HepG2 (cell line): ENCODE measurements at regions not wholly inside any gene's neighbourhood (a gene's known extent, or its start where the extent isn't known, plus 50 kb on each side); places are given as distances from the start of the nearest gene placed in this dataset.

ENCODE experiments used
- ATAC-seq: fragments of 200-7000 bp; cut with Tn5 transposase; 3 replicates; pipeline ENCODE4 v1.9.1; 2020; ENCODE audit warnings: mild to moderate bottlenecking, moderate library complexity
- BruUV-seq: library from RNA; stranded (reverse); fragments of 400-500 nt; replicated peaks from 2 replicates; lab custom pipeline; 2021; lab: Mats Ljungman, UMichigan
- CTCF ChIA-PET: fragments of 300-600 bp; formaldehyde crosslinking; extraction: SDS; loops from one replicate; lab custom pipeline; 2021; ENCODE audit warnings: low total read pairs, inconsistent platforms, low intra/inter-chr PET ratio; lab: Yijun Ruan, JAX
- POLR2A ChIA-PET: fragments of 350-600 bp; sonication (Branson Sonifier 250); formaldehyde crosslinking; loops from one replicate; lab custom pipeline; 2020; ENCODE audit warnings: antibody characterized with exemption, inconsistent platforms; lab: Yijun Ruan, JAX
- DNase-seq: peaks from one replicate; pipeline ENCODE4 v3.0.0-alpha.2; 2015; ENCODE audit warnings: low spot score
- FAIRE-seq: peaks from 3 replicates; lab custom pipeline; 2011; peaks lifted over from hg19 to GRCh38; lab: Jason Lieb, UNC
- H2AFZ ChIP-seq: one replicate; pipeline ENCODE4 v1.6.1; 2011; ENCODE audit warnings: low read length, inconsistent platforms
- H3K27ac ChIP-seq: fragments of 300-600 bp; 3 replicates; pipeline ENCODE4 v1.8.0; 2011; ENCODE audit warnings: mixed run types, mild to moderate bottlenecking, mixed read lengths, low read length, inconsistent platforms; ENCODE audit not compliant: insufficient read depth; ENCODE audit errors: extremely low read length
- H3K27me3 ChIP-seq, 2 experiments: fragments of 200-600 bp in 1 of 2; 2 replicates in 1 of 2; 3 replicates in 1 of 2; pipeline versions ENCODE4 v1.6.0 to v1.8.0; 2011; ENCODE audit warnings: low read length in 2 of 2, mild to moderate bottlenecking in 2 of 2, moderate library complexity in 2 of 2, inconsistent platforms in 1 of 2; ENCODE audit not compliant: insufficient read depth in 2 of 2, control insufficient read depth in 1 of 2
- H3K36me3 ChIP-seq, 2 experiments: fragments of 200-600 bp in 1 of 2; replicated peaks in 1 of 2; 2 replicates in 1 of 2; 3 replicates in 1 of 2; pipeline versions ENCODE4 v1.5.1 to v1.8.0; 2011; ENCODE audit warnings: low read length in 2 of 2, inconsistent platforms in 1 of 2; ENCODE audit not compliant: insufficient read depth in 2 of 2, control insufficient read depth in 1 of 2
- H3K4me1 ChIP-seq: 2 replicates; pipeline ENCODE4 v1.5.1; 2012; ENCODE audit warnings: low read length, inconsistent platforms; ENCODE audit not compliant: insufficient read depth
- H3K4me2 ChIP-seq: 2 replicates; pipeline ENCODE4 v1.6.0; 2011; ENCODE audit warnings: low read depth, low read length, inconsistent platforms
- H3K4me3 ChIP-seq, 3 experiments: fragments of 200-600 bp in 1 of 3; sonication (generic), shearing (Covaris generic) in 1 of 3; replicated peaks in 1 of 3; 2 replicates each; pipeline ENCODE4 v1.5.1; 2011 to 2016; ENCODE audit warnings: low read length in 3 of 3, inconsistent platforms in 2 of 3, low read depth in 2 of 3, mild to moderate bottlenecking in 2 of 3, control low read depth in 1 of 3, mixed read lengths in 1 of 3; ENCODE audit not compliant: insufficient read depth in 1 of 3
- H3K79me2 ChIP-seq: one replicate; pipeline ENCODE4 v1.6.1; 2011; ENCODE audit warnings: low read length, inconsistent platforms; ENCODE audit not compliant: insufficient read depth
- H3K9ac ChIP-seq: 2 replicates; pipeline ENCODE4 v1.6.0; 2011; ENCODE audit warnings: mild to moderate bottlenecking, low read depth, low read length, inconsistent platforms; ENCODE audit not compliant: insufficient read depth
- H3K9me3 ChIP-seq: 2 replicates; pipeline ENCODE4 v1.5.1; 2012; ENCODE audit warnings: mild to moderate bottlenecking, low read length
- H4K20me1 ChIP-seq: 2 replicates; pipeline ENCODE4 v1.6.0; 2011; ENCODE audit warnings: inconsistent platforms, mild to moderate bottlenecking, low read length, moderate library complexity; ENCODE audit not compliant: insufficient read depth
- BRD4 ChIP-seq: sonication (generic); formaldehyde crosslinking; IDR thresholded peaks from 2 replicates; pipeline ENCODE4 v1.4.0; 2020; ENCODE audit warnings: missing genetic modification reagents
- ISL2 ChIP-seq: sonication (generic); formaldehyde crosslinking; IDR thresholded peaks from 2 replicates; pipeline ENCODE4 v1.5.0; 2020; ENCODE audit warnings: missing genetic modification reagents
- MZF1 ChIP-seq: sonication (generic); formaldehyde crosslinking; IDR thresholded peaks from 2 replicates; pipeline ENCODE4 v1.8.1; 2023; ENCODE audit warnings: mild to moderate bottlenecking, missing genetic modification reagents, borderline replicate concordance
- NFIB ChIP-seq: sonication (generic); formaldehyde crosslinking; IDR thresholded peaks from 2 replicates; pipeline ENCODE4 v1.9.0; 2021; ENCODE audit warnings: missing genetic modification reagents, mild to moderate bottlenecking, borderline replicate concordance
- ZBTB7B ChIP-seq: sonication (generic); formaldehyde crosslinking; IDR thresholded peaks from 2 replicates; pipeline ENCODE4 v1.4.0; 2020; ENCODE audit warnings: missing genetic modification reagents
- ZNF136 ChIP-seq: sonication (generic); formaldehyde crosslinking; IDR thresholded peaks from 2 replicates; pipeline ENCODE4 v1.8.1; 2022; ENCODE audit warnings: low read depth, mild to moderate bottlenecking, moderate library complexity, missing genetic modification reagents
- ZNF24 ChIP-seq: fragments of 450-650 bp; IDR thresholded peaks from 2 replicates; pipeline ENCODE4 v1.6.1; 2017; ENCODE audit warnings: antibody characterized with exemption, mild to moderate bottlenecking
- ZNF460 ChIP-seq: sonication (generic); formaldehyde crosslinking; IDR thresholded peaks from 2 replicates; pipeline ENCODE4 v1.5.1; 2020; ENCODE audit warnings: missing genetic modification reagents, mild to moderate bottlenecking, borderline replicate concordance
- ZNF878 ChIP-seq: sonication (generic); formaldehyde crosslinking; IDR thresholded peaks from 2 replicates; pipeline ENCODE4 v1.8.1; 2023; ENCODE audit warnings: mild to moderate bottlenecking, missing genetic modification reagents, moderate library complexity
- WGBS: methylation state at CpG from one replicate; pipeline ENCODE4 v1.1.6; 2017; ENCODE audit warnings: low lambda C conversion rate; 5-methylcytosine and 5-hydroxymethylcytosine counted together
- in situ Hi-C: cut with HindIII; loops from 2 replicates; pipeline ENCODE4 v1.10.0; 2017; ENCODE audit warnings: low pct_unique_long_range_greater_than_20kb; ENCODE audit not compliant: extremely low pct_ligation_motif_present
- intact Hi-C: fragments of 100-400 bp; cut with micrococcal nuclease; formaldehyde crosslinking; loops from one replicate; pipeline ENCODE4 v1.10.0; 2022; ENCODE audit not compliant: unreplicated experiment
- TF ChIP-seq, protein P1 (sequence below): sonication (generic); formaldehyde crosslinking; conservative IDR thresholded peaks from 2 replicates; pipeline ENCODE4 v1.8.0; 2022; ENCODE audit warnings: low read depth, missing genetic modification reagents
- TF ChIP-seq, protein P2 (sequence below): IDR thresholded peaks from 2 replicates; pipeline ENCODE4 v1.6.1; 2012; ENCODE audit warnings: low read length, improper control_type of control experiment
- TF ChIP-seq, protein P3 (sequence below): sonication (generic); formaldehyde crosslinking; IDR thresholded peaks from 2 replicates; pipeline ENCODE4 v1.5.1; 2020; ENCODE audit warnings: mild to moderate bottlenecking, missing genetic modification reagents, borderline replicate concordance
- TF ChIP-seq, protein P4 (sequence below): sonication (generic); formaldehyde crosslinking; IDR thresholded peaks from 2 replicates; pipeline ENCODE4 v1.4.0; 2020; ENCODE audit warnings: low read depth, mild to moderate bottlenecking, missing genetic modification reagents
- TF ChIP-seq, protein P5 (sequence below): sonication (generic); formaldehyde crosslinking; IDR thresholded peaks from 2 replicates; pipeline ENCODE4 v1.4.0; 2020; ENCODE audit warnings: mild to moderate bottlenecking, missing genetic modification reagents

DNA sequence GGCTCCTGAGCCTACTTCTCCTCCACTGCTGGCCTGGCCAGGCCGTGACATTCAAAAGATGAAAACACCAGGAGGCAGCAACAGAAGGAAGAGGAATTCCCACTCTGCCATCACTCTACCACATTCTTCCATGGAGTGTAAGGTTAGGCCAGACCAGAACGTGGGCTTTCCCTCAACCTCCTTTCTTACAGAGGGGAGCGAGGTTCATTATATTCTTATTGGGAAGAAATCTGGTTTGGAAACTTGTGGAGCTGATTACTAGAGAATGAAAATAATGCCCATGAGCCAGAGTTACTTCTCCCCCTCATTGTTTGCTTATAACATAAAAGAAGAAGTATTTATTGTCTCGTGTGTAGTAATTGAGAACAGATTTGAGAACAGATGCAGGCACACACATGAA is 136.3 kb upstream of the BASP1 start:
- H3K4me2 ChIP-seq, result no peak overlapping the region
- WGBS, result 28% methylated on average over 4 of the region's 4 CpGs
- ChIA-PET POLR2A (no interaction called here), CTCF (no interaction called here)
- H3K4me3 ChIP-seq, result no peak overlapping the region
- no peaks in the 10 kb centered on the region for H3K27me3 ChIP-seq
- no peaks in the 10 kb centered on the region for H3K9me3 ChIP-seq
- no peak overlapping the region for H3K27ac ChIP-seq
- no peak for FAIRE-seq
- H3K9ac ChIP-seq, result no peak overlapping the region
- no peak for DNase-seq
- H4K20me1 ChIP-seq, result no peaks in the 10 kb centered on the region
- H3K4me1 ChIP-seq, result no peaks in the 10 kb centered on the region
- intact Hi-C loops (no loop called here), in situ Hi-C loops (no loop called here)
- BruUV-seq, result no TSS peak
- H3K79me2 ChIP-seq, result no peaks in the 10 kb centered on the region
- ATAC-seq, result no peak
- no peak overlapping the region for H2AFZ ChIP-seq
- H3K36me3 ChIP-seq, result no peaks in the 10 kb centered on the region
- no peak for TF ChIP-seq ZNF24
- TF ChIP-seq ZNF460, result no peak
- no peak for TF ChIP-seq ZNF878 (CRISPR knock-in tag)
- TF ChIP-seq, protein P1, sequence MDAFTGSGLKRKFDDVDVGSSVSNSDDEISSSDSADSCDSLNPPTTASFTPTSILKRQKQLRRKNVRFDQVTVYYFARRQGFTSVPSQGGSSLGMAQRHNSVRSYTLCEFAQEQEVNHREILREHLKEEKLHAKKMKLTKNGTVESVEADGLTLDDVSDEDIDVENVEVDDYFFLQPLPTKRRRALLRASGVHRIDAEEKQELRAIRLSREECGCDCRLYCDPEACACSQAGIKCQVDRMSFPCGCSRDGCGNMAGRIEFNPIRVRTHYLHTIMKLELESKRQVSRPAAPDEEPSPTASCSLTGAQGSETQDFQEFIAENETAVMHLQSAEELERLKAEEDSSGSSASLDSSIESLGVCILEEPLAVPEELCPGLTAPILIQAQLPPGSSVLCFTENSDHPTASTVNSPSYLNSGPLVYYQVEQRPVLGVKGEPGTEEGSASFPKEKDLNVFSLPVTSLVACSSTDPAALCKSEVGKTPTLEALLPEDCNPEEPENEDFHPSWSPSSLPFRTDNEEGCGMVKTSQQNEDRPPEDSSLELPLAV (CRISPR knock-in tag), result no peak
- TF ChIP-seq, protein P2, sequence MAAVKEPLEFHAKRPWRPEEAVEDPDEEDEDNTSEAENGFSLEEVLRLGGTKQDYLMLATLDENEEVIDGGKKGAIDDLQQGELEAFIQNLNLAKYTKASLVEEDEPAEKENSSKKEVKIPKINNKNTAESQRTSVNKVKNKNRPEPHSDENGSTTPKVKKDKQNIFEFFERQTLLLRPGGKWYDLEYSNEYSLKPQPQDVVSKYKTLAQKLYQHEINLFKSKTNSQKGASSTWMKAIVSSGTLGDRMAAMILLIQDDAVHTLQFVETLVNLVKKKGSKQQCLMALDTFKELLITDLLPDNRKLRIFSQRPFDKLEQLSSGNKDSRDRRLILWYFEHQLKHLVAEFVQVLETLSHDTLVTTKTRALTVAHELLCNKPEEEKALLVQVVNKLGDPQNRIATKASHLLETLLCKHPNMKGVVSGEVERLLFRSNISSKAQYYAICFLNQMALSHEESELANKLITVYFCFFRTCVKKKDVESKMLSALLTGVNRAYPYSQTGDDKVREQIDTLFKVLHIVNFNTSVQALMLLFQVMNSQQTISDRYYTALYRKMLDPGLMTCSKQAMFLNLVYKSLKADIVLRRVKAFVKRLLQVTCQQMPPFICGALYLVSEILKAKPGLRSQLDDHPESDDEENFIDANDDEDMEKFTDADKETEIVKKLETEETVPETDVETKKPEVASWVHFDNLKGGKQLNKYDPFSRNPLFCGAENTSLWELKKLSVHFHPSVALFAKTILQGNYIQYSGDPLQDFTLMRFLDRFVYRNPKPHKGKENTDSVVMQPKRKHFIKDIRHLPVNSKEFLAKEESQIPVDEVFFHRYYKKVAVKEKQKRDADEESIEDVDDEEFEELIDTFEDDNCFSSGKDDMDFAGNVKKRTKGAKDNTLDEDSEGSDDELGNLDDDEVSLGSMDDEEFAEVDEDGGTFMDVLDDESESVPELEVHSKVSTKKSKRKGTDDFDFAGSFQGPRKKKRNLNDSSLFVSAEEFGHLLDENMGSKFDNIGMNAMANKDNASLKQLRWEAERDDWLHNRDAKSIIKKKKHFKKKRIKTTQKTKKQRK, result no peak
- no peak for TF ChIP-seq ISL2
- no peak for TF ChIP-seq NFIB (CRISPR knock-in tag)
- TF ChIP-seq, protein P3, sequence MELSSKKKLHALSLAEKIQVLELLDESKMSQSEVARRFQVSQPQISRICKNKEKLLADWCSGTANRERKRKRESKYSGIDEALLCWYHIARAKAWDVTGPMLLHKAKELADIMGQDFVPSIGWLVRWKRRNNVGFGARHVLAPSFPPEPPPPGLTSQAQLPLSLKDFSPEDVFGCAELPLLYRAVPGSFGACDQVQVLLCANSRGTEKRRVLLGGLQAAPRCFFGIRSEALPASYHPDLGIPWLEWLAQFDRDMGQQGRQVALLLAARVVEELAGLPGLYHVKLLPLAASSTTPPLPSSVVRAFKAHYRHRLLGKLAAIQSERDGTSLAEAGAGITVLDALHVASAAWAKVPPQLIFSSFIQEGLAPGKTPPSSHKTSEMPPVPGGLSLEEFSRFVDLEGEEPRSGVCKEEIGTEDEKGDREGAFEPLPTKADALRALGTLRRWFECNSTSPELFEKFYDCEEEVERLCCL (CRISPR knock-in tag), result no peak
- TF ChIP-seq, protein P4, sequence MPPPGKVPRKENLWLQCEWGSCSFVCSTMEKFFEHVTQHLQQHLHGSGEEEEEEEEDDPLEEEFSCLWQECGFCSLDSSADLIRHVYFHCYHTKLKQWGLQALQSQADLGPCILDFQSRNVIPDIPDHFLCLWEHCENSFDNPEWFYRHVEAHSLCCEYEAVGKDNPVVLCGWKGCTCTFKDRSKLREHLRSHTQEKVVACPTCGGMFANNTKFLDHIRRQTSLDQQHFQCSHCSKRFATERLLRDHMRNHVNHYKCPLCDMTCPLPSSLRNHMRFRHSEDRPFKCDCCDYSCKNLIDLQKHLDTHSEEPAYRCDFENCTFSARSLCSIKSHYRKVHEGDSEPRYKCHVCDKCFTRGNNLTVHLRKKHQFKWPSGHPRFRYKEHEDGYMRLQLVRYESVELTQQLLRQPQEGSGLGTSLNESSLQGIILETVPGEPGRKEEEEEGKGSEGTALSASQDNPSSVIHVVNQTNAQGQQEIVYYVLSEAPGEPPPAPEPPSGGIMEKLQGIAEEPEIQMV (CRISPR knock-in tag), result no peak
- no peak for TF ChIP-seq ZBTB7B (CRISPR knock-in tag)
- no peak for TF ChIP-seq ZNF136 (CRISPR knock-in tag)
- TF ChIP-seq MZF1 (CRISPR knock-in tag), result no peak
- no peak for TF ChIP-seq BRD4 (CRISPR knock-in tag)
- TF ChIP-seq, protein P5, sequence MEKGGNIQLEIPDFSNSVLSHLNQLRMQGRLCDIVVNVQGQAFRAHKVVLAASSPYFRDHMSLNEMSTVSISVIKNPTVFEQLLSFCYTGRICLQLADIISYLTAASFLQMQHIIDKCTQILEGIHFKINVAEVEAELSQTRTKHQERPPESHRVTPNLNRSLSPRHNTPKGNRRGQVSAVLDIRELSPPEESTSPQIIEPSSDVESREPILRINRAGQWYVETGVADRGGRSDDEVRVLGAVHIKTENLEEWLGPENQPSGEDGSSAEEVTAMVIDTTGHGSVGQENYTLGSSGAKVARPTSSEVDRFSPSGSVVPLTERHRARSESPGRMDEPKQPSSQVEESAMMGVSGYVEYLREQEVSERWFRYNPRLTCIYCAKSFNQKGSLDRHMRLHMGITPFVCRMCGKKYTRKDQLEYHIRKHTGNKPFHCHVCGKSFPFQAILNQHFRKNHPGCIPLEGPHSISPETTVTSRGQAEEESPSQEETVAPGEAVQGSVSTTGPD (CRISPR knock-in tag), result no peak
